NCI-H146 (cell line): ENCODE measurements at regions not wholly inside any gene's neighbourhood (a gene's known extent, or its start where the extent isn't known, plus 50 kb on each side); places are given as distances from the start of the nearest gene placed in this dataset.

Experiments used
- DNase-seq: peaks from one replicate; lab custom pipeline; 2025; lab: John Stamatoyannopoulos, UW

DNA sequence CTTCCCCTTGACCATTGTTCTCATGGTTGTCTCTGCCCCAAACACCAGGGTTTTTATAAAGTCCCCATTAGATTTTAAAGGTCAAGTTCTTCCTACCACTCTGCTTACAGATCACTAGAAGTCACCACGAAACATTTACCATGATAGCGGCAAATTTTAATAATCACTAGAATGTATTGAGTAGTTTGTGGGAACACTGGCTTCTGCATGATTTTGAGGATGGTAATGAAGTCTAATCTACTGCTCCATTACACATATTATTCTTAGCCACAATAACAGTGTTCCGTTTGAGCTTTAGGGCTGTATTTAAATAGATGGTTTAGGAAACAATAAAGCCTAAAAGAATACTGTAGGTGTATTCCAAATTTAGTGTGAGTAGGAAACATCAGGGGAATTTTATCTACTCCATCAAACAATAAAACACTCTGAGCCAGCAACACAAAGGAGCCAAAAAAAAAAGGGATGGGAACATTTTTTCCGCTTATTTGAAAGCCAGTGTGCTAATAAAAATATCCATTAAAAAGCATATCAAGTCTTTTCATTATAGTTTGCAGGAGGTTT lies 49.7 kb downstream of the KLF12 start:
- DNase-seq = no peak

DNA sequence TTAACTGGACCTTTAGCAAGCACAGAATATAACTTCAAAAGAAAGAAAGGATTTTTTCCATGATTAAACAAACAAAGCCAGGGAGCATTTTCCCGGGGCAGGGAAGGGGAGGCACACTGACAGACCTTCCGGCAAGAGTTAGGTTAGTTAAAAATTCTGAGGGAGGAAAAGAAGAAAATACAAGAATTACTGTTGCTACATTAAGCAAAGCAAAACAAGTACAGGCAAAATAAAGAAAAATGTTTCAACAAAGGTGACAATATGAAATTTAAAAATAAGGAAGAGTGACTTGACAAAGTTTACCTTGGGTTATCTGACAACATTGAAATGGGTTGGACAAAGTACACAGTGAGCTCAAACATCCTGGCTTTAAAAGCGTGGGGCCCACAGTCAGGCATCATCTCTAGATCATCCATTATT lies 51.5 kb downstream of the KLF12 start:
- DNase-seq = no peak

DNA sequence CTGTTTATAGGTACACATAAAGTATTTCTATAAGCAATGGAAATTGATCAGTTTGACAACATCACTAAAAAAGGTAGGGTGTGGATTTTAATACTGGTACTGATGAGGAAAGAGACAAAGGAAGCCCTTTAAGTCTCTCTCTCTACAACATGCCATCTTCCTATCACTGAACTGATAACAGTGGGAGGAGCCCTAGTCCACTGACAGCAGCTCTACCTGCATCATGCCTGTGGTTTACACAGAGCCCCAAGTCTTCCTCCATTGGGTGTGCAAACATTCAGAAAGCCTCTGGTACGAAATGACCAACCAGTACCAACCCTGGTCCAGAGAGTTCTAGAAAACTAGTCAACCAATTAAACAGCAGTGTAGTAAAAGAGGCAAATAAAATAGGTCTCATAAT lies 53.4 kb downstream of the KLF12 start:
- DNase-seq = no peak

DNA sequence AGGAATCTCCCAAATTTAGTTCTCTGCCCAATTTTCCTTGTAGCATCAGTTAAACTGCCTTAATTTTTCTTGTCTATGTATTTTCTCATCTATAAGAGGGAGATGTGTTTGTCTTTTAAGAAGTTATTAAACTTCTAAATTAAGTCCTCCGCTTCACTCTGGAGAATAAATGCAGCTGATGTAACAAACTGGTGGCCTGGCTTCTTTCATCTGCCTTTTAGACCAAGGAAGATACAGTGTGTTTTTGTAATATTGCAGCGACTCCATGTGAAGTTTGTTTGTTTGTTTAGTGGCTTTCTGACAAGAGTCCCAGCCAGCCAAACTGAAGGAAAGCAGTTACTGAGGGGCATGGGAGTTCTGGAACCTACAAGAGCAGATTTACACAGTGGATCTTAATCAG lies 56.4 kb downstream of the KLF12 start:
- DNase-seq = no peak

DNA sequence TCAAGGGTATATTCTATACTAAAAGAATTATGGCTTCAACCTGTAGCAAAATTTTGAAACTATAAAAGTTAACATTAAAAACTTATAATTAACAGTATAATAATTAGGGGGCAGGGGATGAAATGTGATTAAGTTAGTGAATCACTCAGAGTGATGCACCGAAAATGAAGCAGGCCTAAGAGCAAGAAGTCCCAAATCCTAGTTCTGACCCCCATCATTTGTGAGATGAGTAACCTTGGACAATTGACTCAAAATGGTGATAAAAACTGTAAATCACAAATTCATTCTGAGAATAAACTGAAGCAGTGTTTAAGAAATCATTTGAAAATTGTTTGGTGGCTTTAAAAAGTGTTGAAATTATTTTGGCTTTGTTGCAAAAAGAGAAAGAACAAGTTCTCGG lies 56.8 kb downstream of the KLF12 start:
- no peak for DNase-seq

DNA sequence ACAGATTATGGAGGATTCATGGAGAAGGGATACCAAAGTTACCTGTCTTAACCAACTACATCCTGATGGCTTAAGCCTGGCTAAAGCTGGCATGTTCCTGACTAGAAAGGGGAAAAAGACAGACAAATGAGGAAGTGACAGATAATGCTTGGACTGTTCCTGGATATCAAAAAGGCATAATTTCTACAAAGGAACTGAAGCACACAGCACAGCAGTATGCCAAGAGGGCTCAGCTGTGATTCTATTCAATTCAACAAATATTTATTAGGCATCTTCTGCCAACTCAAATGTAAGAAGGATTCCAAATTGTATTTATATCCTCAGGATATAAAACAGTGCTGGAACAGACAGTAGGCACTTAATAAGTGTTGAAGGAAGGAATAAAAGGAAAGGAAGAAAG lies 59.5 kb downstream of the KLF12 start:
- no peak for DNase-seq

DNA sequence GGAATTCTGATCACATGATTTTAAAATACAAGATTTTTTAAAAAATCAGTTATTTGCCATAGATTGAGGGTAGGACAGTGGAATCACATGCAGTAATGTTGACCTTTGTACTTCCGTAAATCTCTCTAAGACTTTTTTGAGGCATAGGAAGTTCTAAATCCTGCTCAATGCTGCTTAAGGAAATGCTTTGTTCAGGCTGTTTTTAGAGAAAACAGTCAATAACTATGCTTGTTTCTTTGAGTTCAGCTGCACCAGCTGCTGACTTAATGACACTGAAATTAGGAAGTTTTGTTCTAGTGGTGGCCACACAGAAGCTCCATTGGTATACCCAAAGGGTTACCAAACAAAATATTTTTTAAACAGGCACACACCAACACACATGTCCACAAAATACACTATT lies 60.9 kb downstream of the KLF12 start:
- no peak for DNase-seq

DNA sequence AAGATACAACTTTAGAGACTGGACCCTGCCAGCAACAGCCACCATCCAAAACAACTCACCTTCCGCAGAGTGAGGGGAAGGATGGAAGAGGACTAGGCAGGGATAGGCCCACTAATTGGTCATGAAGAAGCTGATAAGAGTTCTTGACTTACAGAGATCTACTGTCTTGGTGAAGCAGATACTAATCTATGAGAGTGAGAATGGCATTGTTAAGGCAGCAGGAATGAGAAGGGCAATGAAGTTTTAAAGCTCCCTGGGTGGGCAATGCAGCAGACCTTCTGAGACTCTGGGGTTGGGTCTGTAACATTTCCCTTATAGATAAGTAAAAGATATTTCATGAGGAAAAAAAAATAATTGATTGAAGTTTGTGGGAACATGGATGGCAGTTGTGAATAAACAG lies 63.7 kb downstream of the KLF12 start:
- no peak for DNase-seq

DNA sequence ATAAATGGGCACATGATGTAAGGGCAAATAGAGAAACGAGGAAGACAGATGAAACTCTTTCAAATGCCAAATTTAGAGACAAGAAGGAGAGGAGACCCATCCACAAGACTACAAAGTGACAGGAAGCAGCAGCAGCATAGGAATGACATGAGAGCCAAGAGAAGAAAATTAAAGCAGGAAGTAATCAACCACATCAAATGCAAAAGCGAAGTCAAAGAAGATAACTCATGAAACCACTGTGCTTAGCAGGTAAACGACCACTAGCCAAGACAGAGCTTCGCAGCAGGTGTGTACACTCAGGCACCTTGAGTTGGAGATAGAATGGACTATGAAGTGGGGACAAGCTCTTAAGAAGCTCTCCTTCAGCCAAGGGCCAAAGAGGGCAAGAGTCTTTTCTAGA lies 64.1 kb downstream of the KLF12 start:
- DNase-seq = no peak

DNA sequence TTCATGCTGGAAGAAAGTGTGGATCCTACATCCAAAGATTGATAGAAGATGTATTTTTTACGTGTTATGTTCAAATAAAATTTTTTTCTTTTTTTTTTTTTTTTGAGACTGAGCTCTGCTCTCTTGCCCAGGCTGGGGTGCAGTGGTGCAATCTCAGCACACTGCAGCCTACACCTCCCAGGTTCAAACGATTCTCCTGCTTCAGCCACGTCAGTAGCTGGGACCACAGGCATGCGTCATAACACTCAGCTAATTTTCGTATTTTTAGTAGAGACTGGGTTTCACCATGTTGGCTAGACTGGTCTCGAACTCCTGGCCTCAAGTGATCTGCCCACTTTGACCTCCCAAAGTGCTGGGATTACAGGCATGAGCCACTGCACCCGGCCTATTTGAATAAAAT lies 65.7 kb downstream of the KLF12 start:
- DNase-seq = no peak

DNA sequence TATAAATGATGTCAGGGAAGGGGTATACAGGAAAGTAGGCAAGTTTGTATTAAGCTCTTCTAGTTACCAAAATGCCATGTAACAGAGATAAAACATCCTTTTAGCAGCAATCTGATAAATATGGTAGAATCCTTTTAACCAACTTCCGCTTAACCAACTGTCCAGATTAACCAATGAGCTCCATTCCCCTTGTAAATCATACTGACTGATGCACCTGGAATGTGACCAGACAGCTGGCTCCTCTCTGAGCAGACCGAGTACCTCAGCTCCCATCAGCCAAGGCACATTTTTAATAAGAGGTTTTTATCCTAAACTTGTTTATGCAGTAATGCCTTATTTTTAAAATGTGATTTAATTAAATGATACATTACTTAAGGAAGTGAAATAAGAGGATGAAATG lies 66.4 kb downstream of the KLF12 start:
- DNase-seq = no peak

DNA sequence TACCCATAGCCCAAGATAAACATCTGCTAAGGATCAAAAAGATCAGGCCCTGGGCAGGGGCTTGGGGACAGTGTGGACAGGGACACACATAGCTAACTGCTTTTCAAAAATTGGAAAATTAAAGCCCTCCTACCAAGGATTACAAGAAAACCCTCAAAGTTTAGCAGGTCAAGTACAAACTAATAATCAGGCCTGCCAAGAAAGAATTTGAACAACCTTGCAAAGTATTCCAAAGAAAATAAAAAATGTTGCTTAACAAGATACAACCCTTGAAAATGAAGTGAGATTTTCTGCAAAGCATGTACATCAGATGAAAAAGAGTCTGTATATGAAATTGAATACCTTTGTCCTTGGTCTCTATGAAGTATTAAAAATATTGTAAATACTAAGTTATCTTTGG lies 67.3 kb downstream of the KLF12 start:
- no peak for DNase-seq

DNA sequence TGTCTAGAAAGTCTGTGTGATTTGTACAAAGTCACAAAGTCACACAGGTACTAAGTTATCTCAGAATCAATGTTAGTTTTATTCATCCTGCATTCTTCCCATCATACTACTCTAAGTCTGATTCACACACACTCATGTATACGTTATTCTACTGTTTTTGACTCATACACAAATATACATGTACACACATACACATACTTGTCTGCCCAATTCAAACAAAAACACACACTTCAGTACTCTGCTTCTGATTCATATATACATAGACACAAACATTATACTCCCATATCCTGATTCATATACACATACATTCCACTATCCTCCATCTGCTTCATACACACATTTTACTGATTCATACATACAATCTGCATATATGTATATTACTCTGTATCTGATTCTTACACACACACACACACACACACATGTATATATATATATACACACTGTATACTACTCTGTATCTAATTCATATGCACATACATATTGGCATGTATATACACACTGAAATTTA lies 69.3 kb downstream of the KLF12 start:
- no peak for DNase-seq

DNA sequence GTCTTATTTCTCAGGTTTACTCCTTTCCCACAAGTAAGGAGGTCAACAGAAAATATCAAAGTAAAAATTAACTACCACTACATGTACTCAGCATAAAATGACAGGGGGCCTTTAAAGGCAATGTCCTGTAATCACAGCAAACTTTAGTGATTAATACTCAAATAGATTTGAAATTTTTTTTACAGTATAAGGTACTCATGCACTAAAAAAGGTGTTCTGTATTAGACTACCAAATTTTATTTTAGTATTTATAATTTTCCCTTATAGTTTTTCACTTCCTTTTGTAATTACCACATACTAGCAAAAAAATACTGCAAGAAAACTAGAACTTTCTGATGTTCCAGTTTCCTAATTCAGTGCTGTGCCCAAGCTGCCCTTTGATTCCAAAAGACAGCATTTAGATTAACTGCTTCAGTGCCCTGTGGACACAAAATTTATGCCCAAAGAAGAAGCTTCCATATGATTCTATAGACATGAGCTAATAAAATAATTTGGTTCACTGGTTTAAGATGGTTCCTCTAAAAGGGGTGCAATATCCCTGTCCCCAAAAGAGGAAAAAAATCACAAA lies 70.6 kb downstream of the KLF12 start:
- no peak for DNase-seq

DNA sequence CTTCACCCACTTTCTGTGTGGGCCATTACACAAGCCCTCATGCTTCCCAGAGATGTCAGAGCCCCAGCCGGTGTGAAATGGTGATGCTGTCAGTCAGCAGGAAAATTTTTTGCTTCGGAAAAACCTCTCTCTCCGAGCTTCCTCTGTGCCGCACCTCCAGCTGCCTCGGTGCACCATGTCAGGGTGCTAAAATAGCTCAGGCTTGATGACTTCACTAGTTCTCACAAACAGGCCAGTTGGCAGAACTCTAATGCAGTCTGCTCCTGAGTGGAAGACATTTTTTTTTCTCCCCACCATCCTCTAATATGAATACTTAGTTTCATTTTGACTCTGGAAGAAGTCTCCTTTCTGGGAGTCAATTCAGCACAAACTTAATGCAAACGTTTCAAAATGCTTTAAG lies 71.3 kb downstream of the KLF12 start:
- no peak for DNase-seq

DNA sequence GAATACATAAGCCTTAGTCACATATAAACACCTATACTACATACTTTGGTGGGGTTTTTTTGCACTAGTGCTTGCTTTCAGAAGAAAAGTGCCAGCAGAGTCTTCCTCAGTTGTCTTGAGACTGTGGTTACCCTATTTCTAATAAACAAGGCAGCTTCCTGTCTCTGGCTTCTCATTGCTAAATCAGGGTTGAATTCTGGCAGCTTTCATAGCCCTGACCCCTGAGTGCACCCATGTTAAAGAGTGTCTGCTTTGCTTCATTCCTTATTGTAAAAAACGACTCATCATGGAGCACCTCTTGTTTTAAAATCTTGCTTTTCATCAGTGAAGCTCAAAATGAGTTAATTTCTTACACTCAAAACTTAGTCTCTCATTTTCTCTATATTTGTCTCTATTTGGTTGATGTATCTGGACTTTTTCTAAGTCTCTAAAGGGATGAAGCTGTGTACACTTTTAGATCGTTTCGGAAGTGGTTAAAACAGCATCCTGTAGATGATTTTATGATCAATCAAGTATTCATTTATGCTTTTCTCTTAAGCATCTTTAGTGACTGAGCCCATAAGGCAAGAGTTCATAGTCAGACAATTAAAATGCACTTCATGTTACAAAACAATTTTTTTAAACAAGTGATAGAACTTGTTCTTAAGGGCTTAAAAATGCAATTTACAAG lies 72.1 kb downstream of the KLF12 start:
- DNase-seq = no peak

DNA sequence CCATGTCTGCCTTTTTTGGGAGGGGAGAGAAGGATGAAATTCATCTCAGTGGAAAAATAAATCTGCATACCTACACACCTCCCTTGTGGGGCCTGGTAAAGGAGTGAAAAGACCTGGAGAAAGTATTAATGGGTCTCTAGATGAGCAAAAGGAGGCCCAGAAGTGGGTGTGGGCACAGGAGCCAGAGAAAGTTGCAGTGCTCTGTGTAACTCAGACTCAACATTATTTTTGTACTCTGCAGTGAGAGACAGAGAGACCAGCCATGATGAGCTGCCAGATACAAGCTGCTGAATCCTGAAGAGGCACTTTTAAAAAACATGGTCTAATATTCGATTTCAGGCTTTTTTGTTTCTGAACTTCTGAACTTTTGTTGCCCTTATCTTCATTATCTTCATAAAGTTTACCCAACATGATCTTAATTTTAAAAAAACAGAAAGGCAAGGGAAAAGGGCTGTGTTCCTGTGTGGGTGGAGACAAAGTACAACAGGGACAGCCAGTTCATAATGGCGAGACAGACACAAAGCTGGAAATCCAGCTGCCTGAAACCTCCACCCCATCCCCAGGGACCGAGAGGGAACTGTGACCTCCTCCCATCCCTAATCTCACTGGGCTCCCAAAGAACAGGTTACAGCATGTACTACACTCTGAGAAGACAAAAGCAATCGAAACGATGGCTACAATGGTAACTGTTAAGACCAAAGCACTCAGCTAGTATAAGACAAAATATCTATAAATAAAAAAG lies 77.2 kb downstream of the KLF12 start:
- DNase-seq = peak; percentile 31

DNA sequence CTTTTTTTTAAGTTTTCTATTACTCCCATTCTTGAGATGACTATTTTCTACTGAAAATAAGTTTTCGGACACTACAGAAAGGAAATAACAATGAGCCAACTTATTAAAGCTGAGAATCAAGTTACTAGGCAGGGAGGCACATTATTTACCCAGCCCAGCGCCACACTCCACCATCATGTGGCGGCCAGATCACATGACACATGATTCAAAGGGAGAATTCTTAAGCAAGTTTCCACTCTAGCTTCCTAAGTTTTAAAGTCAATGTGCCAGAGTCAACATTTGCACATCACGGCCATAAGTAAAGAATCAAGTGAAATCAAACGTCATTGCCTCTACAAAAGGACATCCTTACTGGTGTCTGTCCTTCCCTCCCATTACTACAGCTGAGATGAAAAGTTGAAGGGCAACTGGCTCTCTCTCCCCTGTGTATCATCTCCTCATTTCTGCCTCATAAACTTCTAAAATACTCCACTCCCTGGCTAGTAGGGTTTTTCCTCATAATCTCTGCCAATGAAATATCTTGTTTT lies 81.7 kb downstream of the KLF12 start:
- DNase-seq = no peak

DNA sequence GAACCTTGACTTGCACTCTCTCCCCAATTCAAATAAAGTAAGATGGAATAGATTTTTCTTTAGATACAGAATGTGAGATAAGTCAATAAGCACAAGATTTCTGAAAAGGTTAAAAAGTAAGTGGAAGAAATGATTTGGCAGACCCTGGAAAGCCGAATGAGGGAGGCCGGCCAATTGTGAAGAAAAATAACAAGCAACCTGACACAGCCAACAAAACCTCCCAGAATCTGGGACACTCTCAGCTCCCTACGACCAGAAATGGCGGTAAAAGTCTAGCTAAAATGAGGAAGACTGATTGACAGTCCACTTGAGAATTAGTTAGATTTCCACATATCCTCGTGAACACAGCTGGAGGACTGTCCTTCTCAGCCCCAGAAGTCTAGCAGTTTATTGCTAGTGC lies 85.4 kb downstream of the KLF12 start:
- DNase-seq = no peak

DNA sequence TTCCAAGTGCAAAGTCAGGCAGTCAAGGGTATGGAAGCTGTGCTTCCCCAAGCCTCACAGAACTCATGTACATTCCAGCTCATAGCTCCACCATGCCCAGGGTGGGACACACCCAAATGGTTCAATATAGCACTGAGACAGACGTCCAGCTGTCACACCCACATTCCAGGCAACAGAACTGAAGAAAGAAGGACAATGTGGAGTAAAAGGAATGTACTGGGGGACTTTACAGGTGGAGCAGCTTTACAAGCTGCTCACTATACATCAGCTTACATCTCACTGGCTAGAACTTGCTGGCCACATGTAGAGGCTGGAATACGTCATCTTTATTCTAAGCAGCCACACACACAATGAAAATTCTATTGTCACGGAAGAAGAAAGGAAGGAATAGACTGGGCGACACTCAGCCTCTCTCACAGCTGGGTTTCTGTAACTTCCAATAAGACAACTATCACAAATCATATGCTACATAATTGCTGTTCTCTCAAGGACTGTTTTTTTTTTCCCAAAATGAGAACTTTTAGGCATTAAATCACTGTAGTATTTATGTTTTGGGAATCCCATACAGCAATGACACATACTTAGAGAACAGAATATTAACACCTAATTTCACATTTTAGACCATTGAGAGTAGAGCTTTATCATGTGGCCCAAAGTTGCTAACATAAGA lies 86.1 kb downstream of the KLF12 start:
- no peak for DNase-seq

DNA sequence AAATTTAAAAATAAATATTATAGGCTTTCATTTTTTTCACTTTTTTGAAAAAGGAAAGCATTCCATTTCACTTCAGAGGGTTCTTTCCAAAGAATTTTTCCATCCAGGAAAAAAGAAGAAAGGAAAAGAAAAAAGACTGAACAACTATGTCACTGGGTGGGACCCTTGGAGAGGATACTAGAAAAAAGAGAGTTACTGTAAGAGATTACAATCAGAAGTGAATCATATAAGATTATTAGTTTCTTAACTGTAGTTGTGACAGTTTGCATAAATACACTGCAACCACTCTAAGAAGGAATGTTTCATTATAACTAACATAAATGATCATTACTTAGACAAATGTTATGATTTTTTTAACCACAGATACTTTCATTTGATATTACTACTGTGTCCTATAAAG lies 87.8 kb downstream of the KLF12 start:
- DNase-seq = no peak

DNA sequence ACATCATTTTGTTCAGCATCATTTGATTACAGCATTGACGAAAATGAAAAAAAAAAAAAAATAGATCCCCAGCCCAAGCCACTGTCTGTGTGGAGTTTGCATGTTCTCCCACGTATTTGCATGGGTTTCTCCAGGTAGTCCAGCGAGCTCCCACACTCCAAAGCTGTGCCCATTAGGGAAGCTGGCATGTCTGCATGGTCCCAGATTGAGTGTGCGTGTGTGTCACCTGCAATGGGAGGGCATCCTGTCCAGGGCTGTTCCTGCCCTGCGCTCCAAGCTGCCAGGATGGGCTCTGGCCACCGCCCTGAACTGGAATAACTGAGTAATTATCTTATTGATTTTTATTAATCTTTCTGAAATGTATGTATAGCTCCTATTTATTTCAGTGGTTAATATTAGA lies 88.6 kb downstream of the KLF12 start:
- no peak for DNase-seq
